ENCODE measurements at regions not wholly inside any gene's neighbourhood (a gene's known extent, or its start where the extent isn't known, plus 50 kb on each side); places are given as distances from the start of the nearest gene placed in this dataset.

- no peak overlapping the region for H3K4me3 ChIP-seq (ENCODE audit: low read depth, low read length)
- TF ChIP-seq CTCF (IDR thresholded peaks at IDR 0.05; ENCODE audit: low read depth, low read length, missing control alignments) = no peak
These were observed 255.8 kb downstream of the ANAPC1 start for GRCh38 chr2:111628221-111628620.

GRCh38 chr2:111629983-111630382, 254.0 kb downstream of the ANAPC1 start:
- DNase-seq (ENCODE audit: low read depth) = no peak
- TF ChIP-seq CTCF (IDR thresholded peaks at IDR 0.05; ENCODE audit: low read depth, low read length, missing control alignments) = no peak
- H3K4me3 ChIP-seq (ENCODE audit: low read depth, low read length) = no peak overlapping the region

More at GRCh38 chr2:111628221-111628620, 255.8 kb downstream of the ANAPC1 start:
- no peak for DNase-seq (ENCODE audit: low read depth)

GRCh38 chr2:111632661-111633060, 251.3 kb downstream of the ANAPC1 start:
- no peak overlapping the region for H3K4me3 ChIP-seq (ENCODE audit: low read depth, low read length)
- no peak for DNase-seq (ENCODE audit: low read depth)
- no peak for TF ChIP-seq CTCF (IDR thresholded peaks at IDR 0.05; ENCODE audit: low read depth, low read length, missing control alignments)

- DNase-seq (ENCODE audit: low read depth) = no peak
- TF ChIP-seq CTCF (IDR thresholded peaks at IDR 0.05; ENCODE audit: low read depth, low read length, missing control alignments) = no peak
- H3K4me3 ChIP-seq (ENCODE audit: low read depth, low read length) = no peak overlapping the region
These were observed 250.8 kb downstream of the ANAPC1 start for GRCh38 chr2:111633189-111633588.

- TF ChIP-seq CTCF (IDR thresholded peaks at IDR 0.05; ENCODE audit: low read depth, low read length, missing control alignments) = no peak
- no peak for DNase-seq (ENCODE audit: low read depth)
- no peak overlapping the region for H3K4me3 ChIP-seq (ENCODE audit: low read depth, low read length)
These were observed 250.3 kb downstream of the ANAPC1 start for GRCh38 chr2:111633643-111634042.

GRCh38 chr2:111634050-111634794, 249.8 kb downstream of the ANAPC1 start:
- DNase-seq (ENCODE audit: low read depth) = no peak
- no peak overlapping the region for H3K4me3 ChIP-seq (ENCODE audit: low read depth, low read length)
- no peak for TF ChIP-seq CTCF (IDR thresholded peaks at IDR 0.05; ENCODE audit: low read depth, low read length, missing control alignments)

GRCh38 chr2:111634995-111635538, 248.9 kb downstream of the ANAPC1 start:
- DNase-seq (ENCODE audit: low read depth) = no peak
- no peak for TF ChIP-seq CTCF (IDR thresholded peaks at IDR 0.05; ENCODE audit: low read depth, low read length, missing control alignments)
- no peak overlapping the region for H3K4me3 ChIP-seq (ENCODE audit: low read depth, low read length)

Data from GM12864 (cell line).